Smooth muscle cell (in vitro differentiated cells): ENCODE measurements at regions not wholly inside any gene's neighbourhood (a gene's known extent, or its start where the extent isn't known, plus 50 kb on each side); places are given as distances from the start of the nearest gene placed in this dataset.

Experiments
- DNase-seq: peaks from one replicate; lab custom pipeline; 2025; ENCODE audit not compliant: unreplicated experiment; lab: John Stamatoyannopoulos, UW
- H2AFZ ChIP-seq: fragments of 200-600 bp; sonication (generic); 2 replicates; pipeline ENCODE4 v1.6.0; 2016; ENCODE audit warnings: antibody characterized with exemption, low read depth, mild to moderate bottlenecking
- H3F3A ChIP-seq: fragments of 200-600 bp; sonication (generic); 2 replicates; pipeline ENCODE4 v1.6.0; 2017; ENCODE audit warnings: antibody characterized with exemption, low read depth
- H3K27ac ChIP-seq: fragments of 200-600 bp; sonication (generic); 2 replicates; pipeline ENCODE4 v1.5.1; 2016; ENCODE audit warnings: low read depth, mild to moderate bottlenecking
- H3K27me3 ChIP-seq: fragments of 200-600 bp; sonication (generic); 2 replicates; pipeline ENCODE4 v1.6.1; 2016; ENCODE audit warnings: low read depth, mild to moderate bottlenecking
- H3K36me3 ChIP-seq: fragments of 200-600 bp; sonication (generic); 2 replicates; pipeline ENCODE4 v1.5.1; 2016; ENCODE audit warnings: low read depth
- H3K4me1 ChIP-seq: fragments of 200-600 bp; sonication (generic); 2 replicates; pipeline ENCODE4 v1.5.1; 2016; ENCODE audit warnings: low read depth
- H3K4me2 ChIP-seq: fragments of 200-600 bp; sonication (generic); 2 replicates; pipeline ENCODE4 v1.6.0; 2016; ENCODE audit warnings: mild to moderate bottlenecking
- H3K4me3 ChIP-seq: fragments of 200-600 bp; sonication (generic); 2 replicates; pipeline ENCODE4 v1.5.1; 2016; ENCODE audit warnings: mild to moderate bottlenecking
- H3K79me2 ChIP-seq: fragments of 200-600 bp; sonication (generic); 2 replicates; pipeline ENCODE4 v1.6.0; 2016; ENCODE audit warnings: low read depth, mild to moderate bottlenecking
- H3K9ac ChIP-seq: fragments of 200-600 bp; sonication (generic); 2 replicates; pipeline ENCODE4 v1.6.0; 2016; ENCODE audit warnings: low read depth
- H3K9me3 ChIP-seq: fragments of 200-600 bp; sonication (generic); replicated peaks from 2 replicates; pipeline ENCODE4 v1.5.1; 2016; ENCODE audit warnings: low read depth
- H4K20me1 ChIP-seq: fragments of 200-600 bp; sonication (generic); 2 replicates; pipeline ENCODE4 v1.6.0; 2016; ENCODE audit warnings: low read depth
- WGBS: methylation state at CpG from one replicate; pipeline ENCODE4 v1.1.7; 2016; ENCODE audit warnings: low lambda C conversion rate; 5-methylcytosine and 5-hydroxymethylcytosine counted together
- TF ChIP-seq, protein P1 (sequence below): fragments of 200-600 bp; sonication (generic); IDR thresholded peaks from 2 replicates; pipeline ENCODE4 v1.5.1; 2017; ENCODE audit warnings: borderline replicate concordance, mild to moderate bottlenecking, antibody characterized with exemption; ENCODE audit not compliant: insufficient read depth, poor library complexity, severe bottlenecking

DNA sequence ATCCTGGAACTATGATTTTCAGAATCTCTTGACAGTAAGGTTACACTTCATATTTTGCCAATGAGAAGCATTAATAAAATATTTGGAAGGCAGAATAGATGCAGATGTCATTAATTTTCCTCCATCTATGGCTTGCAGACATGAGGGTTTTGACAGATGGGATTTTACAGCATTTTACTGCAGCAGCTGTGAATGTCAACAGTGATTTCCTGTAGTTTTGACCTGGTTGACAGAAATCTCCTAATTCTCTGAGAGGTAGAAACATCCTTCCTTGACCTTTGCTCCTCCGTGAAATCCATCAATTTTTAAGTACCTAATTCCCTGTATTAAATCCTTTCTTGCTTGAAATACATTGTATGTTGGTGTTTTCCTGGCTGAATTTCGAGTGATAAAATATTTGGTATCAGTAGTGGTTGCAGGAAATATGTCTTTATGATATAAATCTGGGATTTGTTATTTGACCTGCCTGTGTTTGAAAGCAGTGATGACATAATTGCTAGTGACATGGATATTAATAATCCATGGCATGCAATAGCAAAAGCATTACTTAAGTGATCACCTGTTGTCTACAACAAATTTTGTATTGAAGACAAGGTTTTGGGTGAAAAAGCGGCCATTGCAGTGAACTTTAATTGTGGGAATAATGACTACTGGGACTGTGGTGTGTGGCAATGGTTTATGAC is 73.9 kb downstream of the HLX start:
- no peak overlapping the region for H3K4me3 ChIP-seq
- no peak overlapping the region for H2AFZ ChIP-seq
- no peak for DNase-seq
- H3K4me2 ChIP-seq = no peak overlapping the region
- no peak overlapping the region for H3K9ac ChIP-seq
- H3K27ac ChIP-seq = no peak overlapping the region
- peaks cover 7% of the 10 kb centered on the region for H3F3A ChIP-seq
- H4K20me1 ChIP-seq = no peaks in the 10 kb centered on the region
- H3K27me3 ChIP-seq = no peaks in the 10 kb centered on the region
- 26% methylated on average over 3 of the region's 3 CpGs for WGBS
- no peaks in the 10 kb centered on the region for H3K79me2 ChIP-seq
- H3K36me3 ChIP-seq = no peaks in the 10 kb centered on the region
- peaks cover 4% of the 10 kb centered on the region for H3K9me3 ChIP-seq
- TF ChIP-seq, protein P1, sequence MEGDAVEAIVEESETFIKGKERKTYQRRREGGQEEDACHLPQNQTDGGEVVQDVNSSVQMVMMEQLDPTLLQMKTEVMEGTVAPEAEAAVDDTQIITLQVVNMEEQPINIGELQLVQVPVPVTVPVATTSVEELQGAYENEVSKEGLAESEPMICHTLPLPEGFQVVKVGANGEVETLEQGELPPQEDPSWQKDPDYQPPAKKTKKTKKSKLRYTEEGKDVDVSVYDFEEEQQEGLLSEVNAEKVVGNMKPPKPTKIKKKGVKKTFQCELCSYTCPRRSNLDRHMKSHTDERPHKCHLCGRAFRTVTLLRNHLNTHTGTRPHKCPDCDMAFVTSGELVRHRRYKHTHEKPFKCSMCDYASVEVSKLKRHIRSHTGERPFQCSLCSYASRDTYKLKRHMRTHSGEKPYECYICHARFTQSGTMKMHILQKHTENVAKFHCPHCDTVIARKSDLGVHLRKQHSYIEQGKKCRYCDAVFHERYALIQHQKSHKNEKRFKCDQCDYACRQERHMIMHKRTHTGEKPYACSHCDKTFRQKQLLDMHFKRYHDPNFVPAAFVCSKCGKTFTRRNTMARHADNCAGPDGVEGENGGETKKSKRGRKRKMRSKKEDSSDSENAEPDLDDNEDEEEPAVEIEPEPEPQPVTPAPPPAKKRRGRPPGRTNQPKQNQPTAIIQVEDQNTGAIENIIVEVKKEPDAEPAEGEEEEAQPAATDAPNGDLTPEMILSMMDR = no peak
- peaks cover 6% of the 10 kb centered on the region for H3K4me1 ChIP-seq

DNA sequence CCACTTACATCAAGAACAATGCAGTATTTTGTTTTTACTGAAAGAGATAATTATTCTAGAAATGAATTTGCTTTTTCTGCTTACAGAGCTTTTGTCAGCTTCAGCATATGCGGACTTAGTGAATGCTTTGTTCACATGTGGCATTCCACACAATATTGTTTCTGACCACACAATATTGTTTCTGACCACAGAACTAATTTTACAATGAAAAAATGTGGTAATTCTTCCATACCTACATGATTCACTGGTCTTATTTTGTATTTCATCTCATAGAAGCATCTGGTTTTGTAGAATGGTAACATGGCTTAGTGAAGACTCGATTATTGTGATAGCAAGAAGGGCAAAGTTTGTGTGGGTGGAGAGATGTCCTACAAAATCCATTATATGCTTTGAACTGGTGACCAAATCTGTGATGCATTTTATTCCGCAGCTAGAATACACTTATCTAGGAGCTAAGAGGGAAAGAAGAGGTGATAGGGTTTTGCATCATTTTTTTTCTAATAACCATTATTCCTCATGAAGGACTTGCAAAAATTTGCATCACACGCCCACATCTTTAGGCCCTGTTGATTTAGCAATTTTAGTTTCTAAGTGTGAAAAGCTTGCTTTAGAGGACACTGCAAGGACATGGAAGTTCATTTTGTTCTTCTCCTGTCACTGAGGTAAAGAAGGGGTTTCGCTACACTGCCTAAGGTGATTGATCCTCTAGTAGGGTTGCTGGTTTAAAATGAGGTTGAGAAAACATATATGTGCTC is 75.3 kb downstream of the HLX start:
- Histone ChIP-seq H2AFZ (no peak overlapping the region), H3K4me3 (no peak overlapping the region), H4K20me1 (no peaks in the 10 kb centered on the region), H3K9ac (peak overlapping the region; percentile 78), H3K27me3 (no peaks in the 10 kb centered on the region), H3K4me1 (peaks cover 6% of the 10 kb centered on the region), H3K27ac (peak overlapping the region; percentile 94), H3F3A (peaks cover 7% of the 10 kb centered on the region), H3K79me2 (no peaks in the 10 kb centered on the region), H3K9me3 (peaks cover 4% of the 10 kb centered on the region), H3K4me2 (peak overlapping the region; percentile 36), H3K36me3 (no peaks in the 10 kb centered on the region)
- TF ChIP-seq, protein P1 = no peak
- no peak for DNase-seq
- 74% methylated on average over 5 of the region's 5 CpGs for WGBS

DNA sequence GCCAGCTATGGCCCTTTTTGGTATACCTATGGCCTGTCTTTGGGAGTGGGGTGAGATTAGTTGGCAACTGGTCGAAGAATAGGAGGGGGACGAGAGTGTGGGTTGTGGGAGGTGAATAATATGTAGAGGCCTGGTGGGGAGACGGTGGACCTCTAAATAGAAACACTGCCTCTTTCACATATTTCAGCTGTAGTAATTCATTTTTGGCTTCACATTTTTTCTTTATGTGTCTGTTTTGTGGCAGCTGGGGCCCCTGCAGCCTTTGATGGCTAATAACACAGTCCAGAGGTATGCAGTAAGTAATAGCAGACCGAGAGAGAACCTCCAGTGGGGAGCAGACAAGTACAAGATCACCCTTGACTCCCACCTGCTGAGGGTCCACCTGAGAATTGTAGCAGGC is 75.9 kb downstream of the HLX start:
- Histone ChIP-seq H2AFZ (no peak overlapping the region), H3K4me2 (peak overlapping the region; percentile 36)
- 29% methylated on average over 4 of the region's 4 CpGs for WGBS

More for the DNA sequence above, 75.9 kb downstream of the HLX start:
- Histone ChIP-seq H3K27me3 (no peaks in the 10 kb centered on the region), H3K4me3 (no peak overlapping the region), H3K79me2 (no peaks in the 10 kb centered on the region), H3K4me1 (peaks cover 6% of the 10 kb centered on the region), H4K20me1 (no peaks in the 10 kb centered on the region), H3K36me3 (no peaks in the 10 kb centered on the region), H3K9me3 (peaks cover 4% of the 10 kb centered on the region), H3K27ac (peak overlapping the region; percentile 94), H3K9ac (peak overlapping the region; percentile 78), H3F3A (peaks cover 7% of the 10 kb centered on the region)
- no peak for DNase-seq
- TF ChIP-seq, protein P1 = no peak
